ENCODE measurements at regions not wholly inside any gene's neighbourhood (a gene's known extent, or its start where the extent isn't known, plus 50 kb on each side); places are given as distances from the start of the nearest gene placed in this dataset.

GRCh38 chr18:33851546-33852078 lies 273.6 kb downstream of the ASXL3 start:
- Mint-ChIP-seq H3K9me3 (no peaks in the 10 kb centered on the region), H3K4me1 (no peaks in the 10 kb centered on the region), H3K27me3 (ENCODE audit: low read depth, poor library complexity) (peaks cover 8% of the 10 kb centered on the region), H3K27ac (peak overlapping the region; percentile 55), H3K4me3 (no peak overlapping the region), H3K36me3 (ENCODE audit: low read depth) (no peaks in the 10 kb centered on the region)
- TF ChIP-seq, protein P1, sequence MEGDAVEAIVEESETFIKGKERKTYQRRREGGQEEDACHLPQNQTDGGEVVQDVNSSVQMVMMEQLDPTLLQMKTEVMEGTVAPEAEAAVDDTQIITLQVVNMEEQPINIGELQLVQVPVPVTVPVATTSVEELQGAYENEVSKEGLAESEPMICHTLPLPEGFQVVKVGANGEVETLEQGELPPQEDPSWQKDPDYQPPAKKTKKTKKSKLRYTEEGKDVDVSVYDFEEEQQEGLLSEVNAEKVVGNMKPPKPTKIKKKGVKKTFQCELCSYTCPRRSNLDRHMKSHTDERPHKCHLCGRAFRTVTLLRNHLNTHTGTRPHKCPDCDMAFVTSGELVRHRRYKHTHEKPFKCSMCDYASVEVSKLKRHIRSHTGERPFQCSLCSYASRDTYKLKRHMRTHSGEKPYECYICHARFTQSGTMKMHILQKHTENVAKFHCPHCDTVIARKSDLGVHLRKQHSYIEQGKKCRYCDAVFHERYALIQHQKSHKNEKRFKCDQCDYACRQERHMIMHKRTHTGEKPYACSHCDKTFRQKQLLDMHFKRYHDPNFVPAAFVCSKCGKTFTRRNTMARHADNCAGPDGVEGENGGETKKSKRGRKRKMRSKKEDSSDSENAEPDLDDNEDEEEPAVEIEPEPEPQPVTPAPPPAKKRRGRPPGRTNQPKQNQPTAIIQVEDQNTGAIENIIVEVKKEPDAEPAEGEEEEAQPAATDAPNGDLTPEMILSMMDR (IDR thresholded peaks at IDR 0.05), result no peak
- no peak for DNase-seq

GRCh38 chr18:33849731-33850130 lies 271.7 kb downstream of the ASXL3 start:
- Mint-ChIP-seq H3K27me3 (ENCODE audit: low read depth, poor library complexity) (peaks cover 4% of the 10 kb centered on the region), H3K36me3 (ENCODE audit: low read depth) (no peaks in the 10 kb centered on the region), H3K27ac (no peak overlapping the region), H3K4me3 (no peak overlapping the region), H3K9me3 (no peaks in the 10 kb centered on the region), H3K4me1 (no peaks in the 10 kb centered on the region)
- DNase-seq, result no peak
- TF ChIP-seq, protein P1 (IDR thresholded peaks at IDR 0.05), result no peak

DNA sequence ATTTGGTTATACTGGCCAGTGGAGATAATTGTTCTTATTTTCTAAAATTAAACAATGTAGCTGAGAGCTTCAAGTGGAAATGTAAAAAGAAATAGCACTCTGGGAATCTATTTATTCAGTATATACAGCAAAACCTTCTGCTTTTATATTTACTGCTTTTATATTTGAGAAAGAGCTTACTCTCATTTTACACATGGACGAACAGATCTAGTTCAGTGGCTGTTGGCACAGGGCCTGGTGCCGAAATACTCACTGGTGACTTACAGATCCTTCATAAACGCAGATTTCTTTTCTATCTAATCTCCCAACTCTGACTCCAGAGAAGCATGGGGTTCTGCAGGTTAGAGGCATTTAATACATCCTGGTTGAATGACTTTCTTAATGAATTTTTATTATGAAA lies 266.2 kb downstream of the ASXL3 start:
- Mint-ChIP-seq H3K27me3 (ENCODE audit: low read depth, poor library complexity) (peaks cover 3% of the 10 kb centered on the region), H3K27ac (no peak overlapping the region), H3K4me3 (no peak overlapping the region), H3K9me3 (no peaks in the 10 kb centered on the region), H3K4me1 (peaks cover 10% of the 10 kb centered on the region), H3K36me3 (ENCODE audit: low read depth) (no peaks in the 10 kb centered on the region)
- TF ChIP-seq, protein P1 (IDR thresholded peaks at IDR 0.05), result no peak
- no peak for DNase-seq

GRCh38 chr18:33841221-33841967 lies 263.4 kb downstream of the ASXL3 start:
- TF ChIP-seq, protein P1 (IDR thresholded peaks at IDR 0.05), result no peak
- no peak overlapping the region for H3K27ac Mint-ChIP-seq
- peaks cover 5% of the 10 kb centered on the region for H3K27me3 Mint-ChIP-seq (ENCODE audit: low read depth, poor library complexity)
- peaks cover 10% of the 10 kb centered on the region for H3K4me1 Mint-ChIP-seq
- DNase-seq, result no peak
- no peak overlapping the region for H3K4me3 Mint-ChIP-seq
- H3K36me3 Mint-ChIP-seq (ENCODE audit: low read depth), result no peaks in the 10 kb centered on the region
- H3K9me3 Mint-ChIP-seq, result no peaks in the 10 kb centered on the region

DNA sequence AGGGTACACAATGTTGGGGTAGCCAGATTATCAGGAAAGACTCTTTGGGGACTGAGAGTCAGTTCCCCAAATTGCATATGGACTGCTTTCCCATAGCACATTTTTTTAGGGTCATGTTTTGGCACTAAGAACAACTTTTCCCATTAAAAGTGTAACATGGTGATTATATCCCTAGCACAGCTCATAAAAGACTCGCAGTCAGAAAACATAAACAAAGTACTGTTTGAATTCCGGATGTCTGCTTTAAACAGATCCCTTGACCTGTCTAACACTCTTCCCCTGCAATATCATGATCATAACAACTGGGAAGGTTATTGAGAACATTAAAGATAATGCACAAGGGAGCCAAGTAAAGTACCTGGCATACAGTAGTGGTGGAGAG lies 262.2 kb downstream of the ASXL3 start:
- H3K4me3 Mint-ChIP-seq, result no peak overlapping the region
- DNase-seq, result no peak
- no peaks in the 10 kb centered on the region for H3K36me3 Mint-ChIP-seq (ENCODE audit: low read depth)
- no peak overlapping the region for H3K27ac Mint-ChIP-seq
- no peaks in the 10 kb centered on the region for H3K9me3 Mint-ChIP-seq
- H3K27me3 Mint-ChIP-seq (ENCODE audit: low read depth, poor library complexity), result peaks cover 6% of the 10 kb centered on the region
- TF ChIP-seq, protein P1 (IDR thresholded peaks at IDR 0.05), result no peak
- H3K4me1 Mint-ChIP-seq, result peaks cover 10% of the 10 kb centered on the region

Measured in nephron progenitor cell (in vitro differentiated cells).